GM12878 (cell line): ENCODE measurements at regions not wholly inside any gene's neighbourhood (a gene's known extent, or its start where the extent isn't known, plus 50 kb on each side); places are given as distances from the start of the nearest gene placed in this dataset.

Experiments used
- CBX5 ChIP-seq: sonication (generic); IDR thresholded peaks from 2 replicates; pipeline ENCODE4 v1.6.1; 2016; ENCODE audit warnings: low read depth, moderate library complexity, mild to moderate bottlenecking, inconsistent platforms
- MXI1 ChIP-seq: fragments of 150-350 bp; IDR thresholded peaks from 2 replicates; pipeline ENCODE4 v1.6.1; 2011; ENCODE audit warnings: low read depth, mild to moderate bottlenecking, inconsistent platforms, low read length, improper control_type of control experiment
- POLR2A ChIP-seq: IDR thresholded peaks from 2 replicates; pipeline ENCODE4 v1.6.1; 2011; ENCODE audit warnings: low read depth, mild to moderate bottlenecking, low read length
- RAD51 ChIP-seq: fragments of 450-650 bp; IDR thresholded peaks from 2 replicates; pipeline ENCODE4 v1.6.1; 2016; ENCODE audit warnings: moderate library complexity, mild to moderate bottlenecking, inconsistent platforms
- TBL1XR1 ChIP-seq: IDR thresholded peaks from 2 replicates; pipeline ENCODE4 v1.6.1; 2012; ENCODE audit warnings: low read depth, low read length, improper control_type of control experiment
- TCF12 ChIP-seq: IDR thresholded peaks from 2 replicates; pipeline ENCODE4 v1.6.1; 2011; ENCODE audit warnings: low read depth, mild to moderate bottlenecking, low read length
- YBX1 ChIP-seq: fragments of 450-650 bp; IDR thresholded peaks from 2 replicates; pipeline ENCODE4 v1.6.1; 2016; ENCODE audit warnings: antibody characterized with exemption
- ZNF622 ChIP-seq: fragments of 450-650 bp; IDR thresholded peaks from 2 replicates; pipeline ENCODE4 v1.6.1; 2017; ENCODE audit warnings: mild to moderate bottlenecking, inconsistent platforms
- TF ChIP-seq, protein P1 (sequence below): fragments of 450-650 bp; IDR thresholded peaks from 2 replicates; pipeline ENCODE4 v1.6.1; 2018; ENCODE audit warnings: borderline replicate concordance, mild to moderate bottlenecking; ENCODE audit not compliant: partially characterized antibody
- TF ChIP-seq, protein P2 (sequence below): fragments of 450-650 bp; formaldehyde crosslinking; IDR thresholded peaks from 2 replicates; pipeline ENCODE4 v1.4.0; 2022; ENCODE audit warnings: mild to moderate bottlenecking, moderate library complexity

DNA sequence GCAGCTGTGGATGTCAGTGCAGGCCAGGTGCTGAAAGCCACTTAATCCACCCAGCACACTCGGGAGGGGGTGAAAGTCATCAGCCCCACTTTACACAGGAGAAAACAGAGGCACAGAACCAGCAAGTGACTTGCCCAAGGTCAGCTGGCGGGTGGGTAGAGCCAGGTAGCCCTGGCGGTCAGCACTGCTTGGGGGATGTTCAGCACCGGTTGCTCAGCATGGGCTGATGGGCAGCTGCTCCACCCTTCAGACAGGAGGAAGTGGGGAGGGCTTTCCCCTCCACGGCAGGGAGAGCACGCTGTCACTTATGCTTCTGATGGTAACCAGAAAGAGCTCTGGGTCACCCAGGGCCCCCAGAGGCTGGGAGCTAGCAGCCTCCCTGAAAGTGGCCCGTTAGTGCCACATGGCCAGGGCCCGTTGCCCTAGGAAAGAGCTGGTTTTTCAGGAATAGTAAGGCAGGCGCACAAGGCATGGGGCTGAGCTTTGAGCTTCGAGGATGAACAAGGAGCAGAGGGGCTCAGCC lies 417.9 kb downstream of the CTTN start (continued):
- TF ChIP-seq, protein P1, sequence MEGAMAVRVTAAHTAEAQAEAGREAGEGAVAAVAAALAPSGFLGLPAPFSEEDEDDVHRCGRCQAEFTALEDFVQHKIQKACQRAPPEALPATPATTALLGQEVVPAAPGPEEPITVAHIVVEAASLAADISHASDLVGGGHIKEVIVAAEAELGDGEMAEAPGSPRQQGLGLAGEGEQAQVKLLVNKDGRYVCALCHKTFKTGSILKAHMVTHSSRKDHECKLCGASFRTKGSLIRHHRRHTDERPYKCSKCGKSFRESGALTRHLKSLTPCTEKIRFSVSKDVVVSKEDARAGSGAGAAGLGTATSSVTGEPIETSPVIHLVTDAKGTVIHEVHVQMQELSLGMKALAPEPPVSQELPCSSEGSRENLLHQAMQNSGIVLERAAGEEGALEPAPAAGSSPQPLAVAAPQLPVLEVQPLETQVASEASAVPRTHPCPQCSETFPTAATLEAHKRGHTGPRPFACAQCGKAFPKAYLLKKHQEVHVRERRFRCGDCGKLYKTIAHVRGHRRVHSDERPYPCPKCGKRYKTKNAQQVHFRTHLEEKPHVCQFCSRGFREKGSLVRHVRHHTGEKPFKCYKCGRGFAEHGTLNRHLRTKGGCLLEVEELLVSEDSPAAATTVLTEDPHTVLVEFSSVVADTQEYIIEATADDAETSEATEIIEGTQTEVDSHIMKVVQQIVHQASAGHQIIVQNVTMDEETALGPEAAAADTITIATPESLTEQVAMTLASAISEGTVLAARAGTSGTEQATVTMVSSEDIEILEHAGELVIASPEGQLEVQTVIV: no peak
- TF ChIP-seq, protein P2, sequence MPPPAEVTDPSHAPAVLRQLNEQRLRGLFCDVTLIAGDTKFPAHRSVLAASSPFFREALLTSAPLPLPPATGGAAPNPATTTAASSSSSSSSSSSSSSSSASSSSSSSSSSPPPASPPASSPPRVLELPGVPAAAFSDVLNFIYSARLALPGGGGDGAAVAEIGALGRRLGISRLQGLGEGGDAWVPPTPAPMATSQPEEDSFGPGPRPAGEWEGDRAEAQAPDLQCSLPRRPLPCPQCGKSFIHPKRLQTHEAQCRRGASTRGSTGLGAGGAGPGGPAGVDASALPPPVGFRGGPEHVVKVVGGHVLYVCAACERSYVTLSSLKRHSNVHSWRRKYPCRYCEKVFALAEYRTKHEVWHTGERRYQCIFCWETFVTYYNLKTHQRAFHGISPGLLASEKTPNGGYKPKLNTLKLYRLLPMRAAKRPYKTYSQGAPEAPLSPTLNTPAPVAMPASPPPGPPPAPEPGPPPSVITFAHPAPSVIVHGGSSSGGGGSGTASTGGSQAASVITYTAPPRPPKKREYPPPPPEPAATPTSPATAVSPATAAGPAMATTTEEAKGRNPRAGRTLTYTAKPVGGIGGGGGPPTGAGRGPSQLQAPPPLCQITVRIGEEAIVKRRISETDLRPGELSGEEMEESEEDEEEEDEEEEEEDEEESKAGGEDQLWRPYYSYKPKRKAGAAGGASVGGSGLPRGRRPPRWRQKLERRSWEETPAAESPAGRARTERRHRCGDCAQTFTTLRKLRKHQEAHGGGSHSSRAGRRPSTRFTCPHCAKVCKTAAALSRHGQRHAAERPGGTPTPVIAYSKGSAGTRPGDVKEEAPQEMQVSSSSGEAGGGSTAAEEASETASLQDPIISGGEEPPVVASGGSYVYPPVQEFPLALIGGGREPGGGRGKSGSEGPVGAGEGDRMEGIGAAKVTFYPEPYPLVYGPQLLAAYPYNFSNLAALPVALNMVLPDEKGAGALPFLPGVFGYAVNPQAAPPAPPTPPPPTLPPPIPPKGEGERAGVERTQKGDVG: no peak
- TF ChIP-seq TCF12 (no peak), ZNF622 (no peak), POLR2A (no peak), MXI1 (no peak), TBL1XR1 (no peak), CBX5 (no peak), YBX1 (no peak), RAD51 (no peak)
